ENCODE measurements at regions not wholly inside any gene's neighbourhood (a gene's known extent, or its start where the extent isn't known, plus 50 kb on each side); places are given as distances from the start of the nearest gene placed in this dataset.

- DNase-seq (ENCODE audit: low read depth, low spot score) (no peak), ATAC-seq (no peak)
- H4K20me1 ChIP-seq (ENCODE audit: insufficient read depth): no peaks in the 10 kb centered on the region
- H3K4me3 ChIP-seq (replicated peaks in 1 of 2; ENCODE audit: low read depth in 1 of 2, low read length in 2 of 2): no peak overlapping the region
- TF ChIP-seq ZBTB33 (IDR thresholded peaks at IDR 0.05; ENCODE audit: extremely low read depth, insufficient replicate concordance, low read length) (no peak), YY1 (IDR thresholded peaks at IDR 0.05; ENCODE audit: extremely low read depth, insufficient replicate concordance, low read depth, low read length) (no peak), MAX (IDR thresholded peaks at IDR 0.05) (peak; percentile 53; the same call in 1 of the 2 replicates), ZFX (IDR thresholded peaks at IDR 0.05) (no peak), SP1 (IDR thresholded peaks at IDR 0.05; ENCODE audit: low read depth) (no peak), ATF3 (IDR thresholded peaks at IDR 0.05) (no peak)
- no peaks in the 10 kb centered on the region for H3K4me1 ChIP-seq (ENCODE audit: control insufficient read depth in 1 of 2, insufficient read depth in 2 of 2, low read length in 2 of 2)
- H3K9me2 ChIP-seq (ENCODE audit: insufficient read depth): no peaks in the 10 kb centered on the region
- no TSS peak for BruUV-seq (replicated peaks)
- ChIA-PET RAD21 (ENCODE audit: low non-redundant PET in 1 of 2, low total read pairs in 2 of 2, uncharacterized antibody in 2 of 2, unreplicated experiment in 2 of 2) (no interaction called here), POLR2A (no interaction called here), CTCF (no interaction called here)
- no peaks in the 10 kb centered on the region for H3K36me3 ChIP-seq (ENCODE audit: control insufficient read depth in 1 of 2, insufficient read depth in 2 of 2, low read length in 2 of 2)
- no peaks in the 10 kb centered on the region for H3K79me2 ChIP-seq (ENCODE audit: insufficient read depth, low read length)
- H2AFZ ChIP-seq (ENCODE audit: low read depth, low read length, poor library complexity, severe bottlenecking): no peak overlapping the region
- no peak overlapping the region for H3K4me2 ChIP-seq (ENCODE audit: low read length)
- intact Hi-C loops (cut with micrococcal nuclease): no loop called here
- no peak overlapping the region for H3K9ac ChIP-seq (ENCODE audit: low read length)
- H3K9me3 ChIP-seq (ENCODE audit: control insufficient read depth in 1 of 2, insufficient read depth in 1 of 2, low read depth in 1 of 2, low read length in 2 of 2): no peaks in the 10 kb centered on the region
- H3K27me3 ChIP-seq (ENCODE audit: insufficient read depth, low read length): peaks cover 4% of the 10 kb centered on the region; the same call in 1 of the 2 replicates
- no peak overlapping the region for H3K27ac ChIP-seq (ENCODE audit: low read depth, low read length)
Observed at GRCh38 chr13:42393573-42394360, 121.8 kb downstream of the AKAP11 start.

- DNase-seq (ENCODE audit: low read depth, low spot score): no peak
- CTCF ChIA-PET: no interaction called here
- BruUV-seq (replicated peaks): no TSS peak
- no peak for TF ChIP-seq ATF3 (IDR thresholded peaks at IDR 0.05)
- H3K9ac ChIP-seq (ENCODE audit: low read length): no peak overlapping the region
- H2AFZ ChIP-seq (ENCODE audit: low read depth, low read length, poor library complexity, severe bottlenecking): no peak overlapping the region
- H4K20me1 ChIP-seq (ENCODE audit: insufficient read depth): no peaks in the 10 kb centered on the region
- H3K27ac ChIP-seq (ENCODE audit: low read depth, low read length): no peak overlapping the region
- no peak overlapping the region for H3K4me3 ChIP-seq (replicated peaks in 1 of 2; ENCODE audit: low read depth in 1 of 2, low read length in 2 of 2)
- no peak for ATAC-seq
- POLR2A ChIA-PET: no interaction called here
- H3K4me2 ChIP-seq (ENCODE audit: low read length): no peak overlapping the region
- H3K79me2 ChIP-seq (ENCODE audit: insufficient read depth, low read length): no peaks in the 10 kb centered on the region
- intact Hi-C loops (cut with micrococcal nuclease): no loop called here
- RAD21 ChIA-PET (ENCODE audit: low non-redundant PET in 1 of 2, low total read pairs in 2 of 2, uncharacterized antibody in 2 of 2, unreplicated experiment in 2 of 2): no interaction called here
- no peaks in the 10 kb centered on the region for H3K36me3 ChIP-seq (ENCODE audit: control insufficient read depth in 1 of 2, insufficient read depth in 2 of 2, low read length in 2 of 2)
- H3K9me3 ChIP-seq (ENCODE audit: control insufficient read depth in 1 of 2, insufficient read depth in 1 of 2, low read depth in 1 of 2, low read length in 2 of 2): no peaks in the 10 kb centered on the region
- H3K27me3 ChIP-seq (ENCODE audit: insufficient read depth, low read length): peaks cover 4% of the 10 kb centered on the region; the same call in 1 of the 2 replicates
- H3K9me2 ChIP-seq (ENCODE audit: insufficient read depth): no peaks in the 10 kb centered on the region
- H3K4me1 ChIP-seq (ENCODE audit: control insufficient read depth in 1 of 2, insufficient read depth in 2 of 2, low read length in 2 of 2): no peaks in the 10 kb centered on the region
Observed at GRCh38 chr13:42394361-42394708, 122.4 kb downstream of the AKAP11 start.

Measured in HCT116 (cell line).